Esophagus muscularis mucosa (tissue), 3 donors: ENCODE measurements at regions not wholly inside any gene's neighbourhood (a gene's known extent, or its start where the extent isn't known, plus 50 kb on each side); places are given as distances from the start of the nearest gene placed in this dataset.

Experiments
- POLR2AphosphoS5 ChIP-seq, 2 donors: sonication (generic); formaldehyde crosslinking; IDR thresholded peaks; one replicate each; pipeline ENCODE4 v1.6.1; 2017; ENCODE audit warnings: antibody characterized with exemption in 2 of 2
- TF ChIP-seq, protein P1 (sequence below), 3 experiments: fragments of 200-600 bp in 2 of 3; fragments of 450-650 bp in 1 of 3; sonication (generic) in 2 of 3; IDR thresholded peaks; one replicate each; pipeline ENCODE4 v1.5.1; 2017 to 2019; ENCODE audit warnings: antibody characterized with exemption in 3 of 3, mild to moderate bottlenecking in 2 of 3, moderate library complexity in 1 of 3

DNA sequence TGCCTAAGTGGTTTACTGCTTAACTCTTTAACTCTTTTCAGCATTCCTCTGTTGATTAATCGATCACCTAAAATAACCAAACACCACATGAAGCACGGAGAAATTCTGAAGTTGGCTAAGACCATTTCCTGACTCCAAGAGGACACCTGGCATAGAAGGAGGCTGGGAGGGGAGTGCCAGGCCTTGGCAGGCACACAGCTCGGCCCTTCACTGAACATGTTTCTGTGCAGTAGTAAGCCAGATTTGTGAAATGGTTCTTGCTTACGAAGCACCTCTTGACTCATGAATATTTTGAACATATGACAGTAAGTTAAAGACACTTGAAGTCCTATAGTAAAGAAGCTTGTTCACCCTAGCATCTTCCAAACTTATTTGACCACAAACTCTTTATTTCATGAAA is 82.3 kb downstream of the FOXL1 start:
- TF ChIP-seq, protein P1, sequence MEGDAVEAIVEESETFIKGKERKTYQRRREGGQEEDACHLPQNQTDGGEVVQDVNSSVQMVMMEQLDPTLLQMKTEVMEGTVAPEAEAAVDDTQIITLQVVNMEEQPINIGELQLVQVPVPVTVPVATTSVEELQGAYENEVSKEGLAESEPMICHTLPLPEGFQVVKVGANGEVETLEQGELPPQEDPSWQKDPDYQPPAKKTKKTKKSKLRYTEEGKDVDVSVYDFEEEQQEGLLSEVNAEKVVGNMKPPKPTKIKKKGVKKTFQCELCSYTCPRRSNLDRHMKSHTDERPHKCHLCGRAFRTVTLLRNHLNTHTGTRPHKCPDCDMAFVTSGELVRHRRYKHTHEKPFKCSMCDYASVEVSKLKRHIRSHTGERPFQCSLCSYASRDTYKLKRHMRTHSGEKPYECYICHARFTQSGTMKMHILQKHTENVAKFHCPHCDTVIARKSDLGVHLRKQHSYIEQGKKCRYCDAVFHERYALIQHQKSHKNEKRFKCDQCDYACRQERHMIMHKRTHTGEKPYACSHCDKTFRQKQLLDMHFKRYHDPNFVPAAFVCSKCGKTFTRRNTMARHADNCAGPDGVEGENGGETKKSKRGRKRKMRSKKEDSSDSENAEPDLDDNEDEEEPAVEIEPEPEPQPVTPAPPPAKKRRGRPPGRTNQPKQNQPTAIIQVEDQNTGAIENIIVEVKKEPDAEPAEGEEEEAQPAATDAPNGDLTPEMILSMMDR (IDR thresholded peaks at IDR 0.05), result no peak
- no peak for TF ChIP-seq POLR2AphosphoS5 (IDR thresholded peaks at IDR 0.05)
